Natural killer cell (primary cell): ENCODE measurements at regions not wholly inside any gene's neighbourhood (a gene's known extent, or its start where the extent isn't known, plus 50 kb on each side); places are given as distances from the start of the nearest gene placed in this dataset.
A peak's percentile ranks its signal among the peaks of the same experiment; 100 is the strongest.

Experiments
- ATAC-seq, 3 donors: fragments of 150-1000 bp in 2 of 3; fragments of 200-7000 bp in 1 of 3; cut with Tn5 transposase; 1 replicate in 1 of 3; 2 replicates in 2 of 3; pipeline ENCODE4 v1.10.0; 2021; ENCODE audit warnings: mild to moderate bottlenecking in 2 of 3, moderate library complexity in 2 of 3
- DNase-seq, 2 donors: peaks; one replicate each; pipeline versions ENCODE4 v3.0.0 to v3.0.0-alpha.2; 2013 to 2021; ENCODE audit warnings: mixed read lengths in 1 of 2
- H3K27ac ChIP-seq: one replicate; pipeline ENCODE4 v1.5.1; 2013; ENCODE audit warnings: mild to moderate bottlenecking, low read length
- H3K27me3 ChIP-seq: one replicate; pipeline ENCODE4 v1.6.1; 2013; ENCODE audit warnings: low read length; ENCODE audit not compliant: control insufficient read depth, insufficient read depth
- H3K36me3 ChIP-seq: one replicate; pipeline ENCODE4 v1.6.1; 2013; ENCODE audit warnings: low read length; ENCODE audit not compliant: control insufficient read depth, insufficient read depth
- H3K4me1 ChIP-seq: one replicate; pipeline ENCODE4 v1.6.1; 2013; ENCODE audit warnings: low read length; ENCODE audit not compliant: control insufficient read depth, insufficient read depth
- H3K4me3 ChIP-seq: one replicate; pipeline ENCODE4 v1.5.1; 2013; ENCODE audit warnings: low read length
- H3K9me3 ChIP-seq: one replicate; pipeline ENCODE4 v1.6.1; 2013; ENCODE audit warnings: low read length; ENCODE audit not compliant: control insufficient read depth, insufficient read depth
- H3K27ac Mint-ChIP-seq, 2 donors: one replicate each; pipeline ENCODE4 v1.8.0; 2022; ENCODE audit warnings: mild to moderate bottlenecking in 2 of 2, mixed read lengths in 2 of 2, moderate library complexity in 1 of 2
- H3K27me3 Mint-ChIP-seq, 2 donors: one replicate each; pipeline ENCODE4 v1.8.0; 2022; ENCODE audit warnings: low read depth in 2 of 2, mixed read lengths in 2 of 2
- H3K36me3 Mint-ChIP-seq: one replicate; pipeline ENCODE4 v1.8.0; 2022; ENCODE audit warnings: mixed read lengths
- H3K4me1 Mint-ChIP-seq, 2 donors: one replicate each; pipeline ENCODE4 v1.8.0; 2022; ENCODE audit warnings: mixed read lengths in 2 of 2
- H3K4me3 Mint-ChIP-seq: one replicate; pipeline ENCODE4 v1.8.0; 2022; ENCODE audit warnings: mild to moderate bottlenecking, moderate library complexity, mixed read lengths
- H3K9me3 Mint-ChIP-seq, 2 donors: one replicate each; pipeline ENCODE4 v1.8.0; 2022; ENCODE audit warnings: mixed read lengths in 2 of 2
- WGBS: methylation state at CpG from one replicate; pipeline ENCODE4 v1.1.7; 2013; ENCODE audit warnings: missing lambda C conversion rate; ENCODE audit not compliant: insufficient coverage; 5-methylcytosine and 5-hydroxymethylcytosine counted together
- intact Hi-C: fragments of 100-400 bp; cut with micrococcal nuclease; formaldehyde crosslinking; loops from one replicate; pipeline ENCODE4 v1.14.2; 2022
- TF ChIP-seq, protein P1 (sequence below): fragments of 200-600 bp; IDR thresholded peaks from one replicate; pipeline ENCODE4 v1.8.0; 2022; ENCODE audit warnings: antibody characterized with exemption

DNA sequence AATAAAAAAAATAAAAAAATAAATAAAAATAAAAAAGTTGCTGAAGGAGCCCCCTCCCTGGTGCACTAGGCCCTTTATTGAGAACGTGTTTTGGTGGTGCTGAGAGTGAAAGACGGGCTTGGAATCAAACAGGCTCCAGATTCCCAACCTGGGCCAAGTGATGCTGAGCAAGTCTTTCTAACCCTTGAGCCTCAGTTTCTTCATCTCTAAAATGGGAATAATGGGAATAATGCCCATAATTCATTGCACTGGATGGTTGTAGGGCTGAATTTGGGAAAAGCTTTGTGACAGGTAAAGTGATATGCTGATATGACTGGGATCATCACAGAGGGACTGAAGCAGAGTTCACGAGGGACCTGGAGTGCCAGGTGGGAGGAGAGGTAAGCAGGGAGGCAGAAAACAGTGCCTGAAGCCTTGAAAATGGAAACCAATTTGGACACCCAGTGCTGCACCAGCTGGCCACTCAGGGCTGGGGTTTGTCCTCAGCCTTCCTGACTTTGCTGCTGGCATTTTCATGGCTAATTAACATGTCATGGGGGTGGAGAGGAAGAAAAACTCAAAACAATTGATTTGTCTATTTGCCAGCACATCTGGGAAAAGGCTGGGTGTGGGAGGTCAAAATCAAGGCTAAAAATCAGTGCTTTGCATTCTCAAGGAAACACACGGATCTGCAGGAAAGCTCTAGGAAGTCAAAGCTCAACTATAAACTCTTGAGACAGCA lies 241.3 kb downstream of the LOXHD1 start:
- Mint-ChIP-seq H3K27ac (peak overlapping the region in 1 of 2 donors; percentile 52), H3K9me3 (no peaks in the 10 kb centered on the region), H3K36me3 (no peaks in the 10 kb centered on the region), H3K4me1 (peaks cover 76% of the 10 kb centered on the region in 2 donors), H3K4me3 (no peak overlapping the region), H3K27me3 (no peaks in the 10 kb centered on the region)
- Histone ChIP-seq H3K36me3 (no peaks in the 10 kb centered on the region), H3K27me3 (no peaks in the 10 kb centered on the region), H3K27ac (no peak overlapping the region), H3K9me3 (no peaks in the 10 kb centered on the region), H3K4me3 (no peak overlapping the region), H3K4me1 (peaks cover 10% of the 10 kb centered on the region)
- ATAC-seq (no peak), DNase-seq (no peak)
- intact Hi-C loops, result no loop called here
- TF ChIP-seq, protein P1, sequence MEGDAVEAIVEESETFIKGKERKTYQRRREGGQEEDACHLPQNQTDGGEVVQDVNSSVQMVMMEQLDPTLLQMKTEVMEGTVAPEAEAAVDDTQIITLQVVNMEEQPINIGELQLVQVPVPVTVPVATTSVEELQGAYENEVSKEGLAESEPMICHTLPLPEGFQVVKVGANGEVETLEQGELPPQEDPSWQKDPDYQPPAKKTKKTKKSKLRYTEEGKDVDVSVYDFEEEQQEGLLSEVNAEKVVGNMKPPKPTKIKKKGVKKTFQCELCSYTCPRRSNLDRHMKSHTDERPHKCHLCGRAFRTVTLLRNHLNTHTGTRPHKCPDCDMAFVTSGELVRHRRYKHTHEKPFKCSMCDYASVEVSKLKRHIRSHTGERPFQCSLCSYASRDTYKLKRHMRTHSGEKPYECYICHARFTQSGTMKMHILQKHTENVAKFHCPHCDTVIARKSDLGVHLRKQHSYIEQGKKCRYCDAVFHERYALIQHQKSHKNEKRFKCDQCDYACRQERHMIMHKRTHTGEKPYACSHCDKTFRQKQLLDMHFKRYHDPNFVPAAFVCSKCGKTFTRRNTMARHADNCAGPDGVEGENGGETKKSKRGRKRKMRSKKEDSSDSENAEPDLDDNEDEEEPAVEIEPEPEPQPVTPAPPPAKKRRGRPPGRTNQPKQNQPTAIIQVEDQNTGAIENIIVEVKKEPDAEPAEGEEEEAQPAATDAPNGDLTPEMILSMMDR, result no peak
- 88% methylated on average over 4 of the region's 4 CpGs for WGBS

DNA sequence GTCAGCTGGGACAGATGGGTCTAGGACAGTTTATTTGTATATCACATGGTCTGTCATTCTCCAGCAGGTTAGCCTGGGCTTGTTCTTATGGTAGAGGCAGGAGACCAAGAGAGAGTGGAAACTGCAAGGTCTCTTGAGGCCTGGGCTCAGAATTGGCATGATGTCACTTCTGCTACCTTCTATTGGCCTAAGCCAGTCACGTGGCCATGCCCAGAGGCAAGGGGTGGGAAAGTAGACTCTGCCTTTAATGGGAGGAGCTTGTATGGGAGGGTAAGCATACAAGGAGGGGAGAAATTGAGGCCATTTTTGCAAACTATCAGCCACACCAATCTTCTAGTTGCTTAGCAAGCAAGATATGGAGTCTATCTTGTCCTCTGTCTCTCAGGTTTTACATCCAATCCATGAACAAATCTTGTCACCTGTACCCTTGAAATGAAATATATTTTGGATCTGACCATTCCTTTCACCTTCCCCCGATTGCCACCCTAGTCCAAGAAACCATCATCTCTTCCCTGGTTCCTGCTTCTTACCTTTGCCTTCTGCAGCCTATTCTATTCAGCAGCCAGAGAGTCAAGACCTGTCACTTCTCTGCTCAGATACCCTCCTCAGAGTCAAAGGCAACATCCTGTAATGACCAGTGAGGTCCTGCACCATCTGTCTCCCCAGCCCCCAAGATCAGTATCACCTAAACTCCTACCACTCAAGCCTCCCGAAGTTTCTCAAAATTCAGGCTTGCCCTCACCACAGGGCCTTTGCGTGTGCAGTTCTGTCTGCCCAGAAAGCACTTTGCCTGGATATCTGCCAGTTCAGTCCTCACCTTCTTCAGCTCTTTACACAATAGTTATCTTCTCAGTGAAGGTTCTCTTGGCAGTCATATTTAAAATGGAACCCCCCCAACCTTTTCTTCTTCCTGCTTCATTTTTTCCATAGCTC lies 240.0 kb downstream of the LOXHD1 start:
- intact Hi-C loops, result no loop called here
- peak overlapping the region; percentile 59 to 74 for H3K27ac Mint-ChIP-seq

DNA sequence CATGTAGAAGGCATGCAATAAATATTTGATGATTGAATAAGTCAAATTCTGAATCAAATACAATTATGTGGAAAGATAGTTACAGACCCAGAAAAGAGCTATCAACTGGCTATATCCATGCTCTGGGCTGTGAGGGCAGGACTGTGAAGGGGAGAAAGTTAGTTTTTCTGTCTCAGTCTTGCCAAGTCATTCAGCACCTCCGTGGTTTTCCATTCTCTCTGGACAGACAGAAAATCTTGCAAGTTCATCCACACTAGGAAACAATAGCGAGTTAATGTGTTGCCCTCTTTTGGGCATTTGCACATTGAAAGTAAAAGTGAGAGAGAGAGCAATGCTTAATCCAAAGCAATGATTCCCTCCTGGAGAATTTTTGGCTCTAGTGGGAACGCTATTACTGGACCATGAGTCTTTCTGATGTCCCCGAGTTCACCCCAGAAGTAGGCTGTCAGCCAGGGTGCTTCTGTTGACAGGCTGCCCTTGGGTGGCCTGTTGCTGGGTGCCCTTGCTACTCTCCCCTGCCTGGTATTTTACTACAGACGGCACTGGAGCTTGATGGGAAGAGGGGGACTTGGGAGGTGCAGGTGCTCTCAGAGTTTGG lies 238.3 kb downstream of the LOXHD1 start:
- Histone ChIP-seq H3K4me1 (peaks cover 10% of the 10 kb centered on the region), H3K36me3 (no peaks in the 10 kb centered on the region), H3K4me3 (no peak overlapping the region), H3K27me3 (no peaks in the 10 kb centered on the region), H3K27ac (no peak overlapping the region), H3K9me3 (no peaks in the 10 kb centered on the region)
- no peaks in the 10 kb centered on the region for H3K36me3 Mint-ChIP-seq
- H3K27me3 Mint-ChIP-seq, result no peaks in the 10 kb centered on the region
- WGBS, result 57% methylated on average over 5 of the region's 5 CpGs
- DNase-seq (no peak), ATAC-seq (no peak)
- no peak overlapping the region for H3K4me3 Mint-ChIP-seq
- intact Hi-C loops, result no loop called here
- TF ChIP-seq, protein P1, result no peak
- H3K9me3 Mint-ChIP-seq, result no peaks in the 10 kb centered on the region
- H3K27ac Mint-ChIP-seq, result peak overlapping the region in 1 of 2 donors; percentile 39
- peaks cover 78 to 80% of the 10 kb centered on the region in 2 donors for H3K4me1 Mint-ChIP-seq

More for the DNA sequence above, 240.0 kb downstream of the LOXHD1 start:
- no peak for DNase-seq
- no peaks in the 10 kb centered on the region for H3K36me3 ChIP-seq
- H3K4me3 ChIP-seq, result no peak overlapping the region
- no peaks in the 10 kb centered on the region for H3K9me3 ChIP-seq
- no peaks in the 10 kb centered on the region for H3K27me3 ChIP-seq
- H3K36me3 Mint-ChIP-seq, result no peaks in the 10 kb centered on the region
- TF ChIP-seq, protein P1, result no peak
- no peaks in the 10 kb centered on the region for H3K9me3 Mint-ChIP-seq
- peak; percentile 45 to 68 (median 58) for ATAC-seq
- no peak overlapping the region for H3K27ac ChIP-seq
- peaks cover 10% of the 10 kb centered on the region for H3K4me1 ChIP-seq
- 90% methylated on average over 4 of the region's 4 CpGs for WGBS
- no peak overlapping the region for H3K4me3 Mint-ChIP-seq
- H3K4me1 Mint-ChIP-seq, result peaks cover 75 to 77% of the 10 kb centered on the region in 2 donors
- H3K27me3 Mint-ChIP-seq, result no peaks in the 10 kb centered on the region
